ENCODE measurements at regions not wholly inside any gene's neighbourhood (a gene's known extent, or its start where the extent isn't known, plus 50 kb on each side); places are given as distances from the start of the nearest gene placed in this dataset.

DNA sequence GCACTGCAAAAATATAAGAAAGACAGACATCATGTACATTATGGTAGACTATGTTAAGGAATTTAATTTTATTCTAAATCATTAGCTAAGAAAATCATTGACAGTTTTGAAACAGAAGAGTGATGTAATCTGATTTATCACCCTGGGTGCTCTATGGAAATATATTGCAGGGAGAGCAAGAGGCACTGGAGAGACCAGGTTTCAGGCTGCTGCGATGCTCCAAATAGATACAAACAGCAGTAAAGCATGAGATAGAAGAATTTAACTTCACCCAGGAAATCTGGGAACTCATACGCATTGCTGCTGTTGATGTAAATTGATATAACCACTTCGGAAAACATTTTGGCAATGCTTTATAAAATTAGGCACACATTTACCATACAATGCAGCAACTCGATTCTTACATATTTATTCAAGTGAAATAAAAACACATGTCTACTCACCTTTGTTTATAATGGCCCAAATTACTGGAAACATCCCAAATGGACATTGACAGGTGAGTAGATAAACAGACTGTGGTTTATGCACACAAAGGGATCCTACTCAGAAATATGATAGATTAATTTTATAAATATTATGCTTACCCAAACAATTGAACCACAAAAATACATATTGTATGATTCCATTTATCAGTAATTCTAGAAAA lies 535.1 kb upstream of the CHORDC1 start:
- WGBS, 3 donors: 57 to 59% (median 59%) methylated on average over 4 of the region's 4 CpGs
- intact Hi-C loops (cut with DNase I): no loop called here
- no peak for DNase-seq
- Histone ChIP-seq H3K27ac (no peak overlapping the region), H3K4me1 (no peaks in the 10 kb centered on the region), H3K36me3 (ENCODE audit: insufficient read depth in 1 of 2, low read depth in 1 of 2) (no peaks in the 10 kb centered on the region), H3K27me3 (ENCODE audit: insufficient read depth in 3 of 3, low read length in 2 of 3) (no peaks in the 10 kb centered on the region), H3K9me3 (no peaks in the 10 kb centered on the region), H3K4me3 (no peak overlapping the region)
- ATAC-seq: no peak
- TF ChIP-seq, protein P1, sequence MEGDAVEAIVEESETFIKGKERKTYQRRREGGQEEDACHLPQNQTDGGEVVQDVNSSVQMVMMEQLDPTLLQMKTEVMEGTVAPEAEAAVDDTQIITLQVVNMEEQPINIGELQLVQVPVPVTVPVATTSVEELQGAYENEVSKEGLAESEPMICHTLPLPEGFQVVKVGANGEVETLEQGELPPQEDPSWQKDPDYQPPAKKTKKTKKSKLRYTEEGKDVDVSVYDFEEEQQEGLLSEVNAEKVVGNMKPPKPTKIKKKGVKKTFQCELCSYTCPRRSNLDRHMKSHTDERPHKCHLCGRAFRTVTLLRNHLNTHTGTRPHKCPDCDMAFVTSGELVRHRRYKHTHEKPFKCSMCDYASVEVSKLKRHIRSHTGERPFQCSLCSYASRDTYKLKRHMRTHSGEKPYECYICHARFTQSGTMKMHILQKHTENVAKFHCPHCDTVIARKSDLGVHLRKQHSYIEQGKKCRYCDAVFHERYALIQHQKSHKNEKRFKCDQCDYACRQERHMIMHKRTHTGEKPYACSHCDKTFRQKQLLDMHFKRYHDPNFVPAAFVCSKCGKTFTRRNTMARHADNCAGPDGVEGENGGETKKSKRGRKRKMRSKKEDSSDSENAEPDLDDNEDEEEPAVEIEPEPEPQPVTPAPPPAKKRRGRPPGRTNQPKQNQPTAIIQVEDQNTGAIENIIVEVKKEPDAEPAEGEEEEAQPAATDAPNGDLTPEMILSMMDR (IDR thresholded peaks at IDR 0.05): no peak

DNA sequence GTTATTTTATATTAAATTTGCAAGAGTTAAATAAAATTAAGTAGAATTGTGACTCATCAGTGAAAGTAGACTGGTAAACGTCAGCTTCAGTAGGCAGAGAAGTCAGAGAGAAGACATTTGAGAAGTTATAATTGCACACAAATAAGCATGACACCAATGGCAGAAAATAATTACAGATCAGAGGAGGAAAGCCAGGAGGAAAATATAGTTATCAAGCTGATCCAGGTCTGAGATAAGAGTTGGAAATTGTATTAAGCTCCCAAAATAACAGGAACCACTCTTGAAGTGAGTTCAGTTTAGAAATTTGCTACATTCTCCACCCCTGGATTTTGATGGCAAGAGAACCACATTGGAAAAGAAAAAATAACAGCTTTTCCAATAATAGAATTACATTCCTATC lies 533.8 kb upstream of the CHORDC1 start:
- ATAC-seq: no peak
- H3K27ac ChIP-seq: no peak overlapping the region
- no peak for DNase-seq
- no peaks in the 10 kb centered on the region for H3K27me3 ChIP-seq (ENCODE audit: insufficient read depth in 3 of 3, low read length in 2 of 3)
- intact Hi-C loops (cut with DNase I): no loop called here
- no peaks in the 10 kb centered on the region for H3K36me3 ChIP-seq (ENCODE audit: insufficient read depth in 1 of 2, low read depth in 1 of 2)
- WGBS, 3 donors: 23 to 37% (median 23%) methylated on average over 1 of the region's 1 CpG
- H3K4me1 ChIP-seq: no peaks in the 10 kb centered on the region
- H3K9me3 ChIP-seq: no peaks in the 10 kb centered on the region
- TF ChIP-seq, protein P1 (IDR thresholded peaks at IDR 0.05): no peak
- no peak overlapping the region for H3K4me3 ChIP-seq

DNA sequence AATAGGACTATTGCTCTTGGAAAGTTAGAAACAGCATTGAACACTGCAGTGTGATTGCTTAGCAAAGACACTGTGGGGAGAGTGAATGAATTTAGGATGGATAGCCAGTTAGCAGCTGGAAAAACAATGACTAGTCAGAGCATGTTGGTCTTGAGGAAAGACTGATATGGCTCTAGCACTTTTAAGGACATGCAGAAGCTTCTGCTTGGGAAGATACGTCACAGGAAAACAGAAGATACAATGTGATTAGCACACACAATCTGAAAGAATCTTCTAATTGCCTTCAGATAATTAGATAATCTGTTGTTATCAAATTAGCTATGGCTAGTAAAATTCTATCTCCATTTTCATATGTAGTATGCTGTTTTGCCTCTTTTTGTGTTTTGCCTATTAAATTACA lies 530.7 kb upstream of the CHORDC1 start:
- Histone ChIP-seq H3K27ac (no peak overlapping the region), H3K9me3 (no peaks in the 10 kb centered on the region), H3K4me1 (no peaks in the 10 kb centered on the region), H3K4me3 (no peak overlapping the region), H3K27me3 (ENCODE audit: insufficient read depth in 3 of 3, low read length in 2 of 3) (no peaks in the 10 kb centered on the region), H3K36me3 (ENCODE audit: insufficient read depth in 1 of 2, low read depth in 1 of 2) (no peaks in the 10 kb centered on the region)
- TF ChIP-seq, protein P1 (IDR thresholded peaks at IDR 0.05): no peak
- ATAC-seq (no peak), DNase-seq (no peak)
- intact Hi-C loops (cut with DNase I): no loop called here
- WGBS, 3 donors: 82 to 95% (median 86%) methylated on average over 1 of the region's 1 CpG

DNA sequence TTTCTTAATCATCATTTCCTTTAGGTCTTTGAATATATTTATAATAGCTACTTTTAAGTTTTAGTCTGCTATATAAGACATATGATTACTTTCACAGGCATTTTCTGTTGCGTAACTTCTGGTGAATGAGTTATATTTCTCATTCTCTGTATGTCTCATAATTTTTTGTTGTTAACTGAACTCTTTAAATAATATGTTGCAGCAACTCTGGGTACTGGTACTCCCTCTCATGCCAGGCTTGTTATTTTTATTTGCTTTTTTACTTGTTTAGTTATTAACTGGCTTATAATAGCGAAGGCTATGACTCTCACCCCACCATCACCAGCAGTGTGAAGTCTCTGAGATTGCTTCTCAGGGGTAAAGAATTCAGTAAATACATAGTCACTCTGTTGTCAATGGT lies 524.2 kb upstream of the CHORDC1 start:
- DNase-seq (no peak), ATAC-seq (no peak)
- no peaks in the 10 kb centered on the region for H3K4me1 ChIP-seq
- no peak overlapping the region for H3K4me3 ChIP-seq
- TF ChIP-seq, protein P1 (IDR thresholded peaks at IDR 0.05): no peak
- intact Hi-C loops (cut with DNase I): no loop called here
- H3K27ac ChIP-seq: no peak overlapping the region
- H3K9me3 ChIP-seq: no peaks in the 10 kb centered on the region
- 46 to 68% (median 62%) methylated on average over 2 of the region's 2 CpGs for WGBS, 3 donors
- no peaks in the 10 kb centered on the region for H3K36me3 ChIP-seq (ENCODE audit: insufficient read depth in 1 of 2, low read depth in 1 of 2)
- no peaks in the 10 kb centered on the region for H3K27me3 ChIP-seq (ENCODE audit: insufficient read depth in 3 of 3, low read length in 2 of 3)

DNA sequence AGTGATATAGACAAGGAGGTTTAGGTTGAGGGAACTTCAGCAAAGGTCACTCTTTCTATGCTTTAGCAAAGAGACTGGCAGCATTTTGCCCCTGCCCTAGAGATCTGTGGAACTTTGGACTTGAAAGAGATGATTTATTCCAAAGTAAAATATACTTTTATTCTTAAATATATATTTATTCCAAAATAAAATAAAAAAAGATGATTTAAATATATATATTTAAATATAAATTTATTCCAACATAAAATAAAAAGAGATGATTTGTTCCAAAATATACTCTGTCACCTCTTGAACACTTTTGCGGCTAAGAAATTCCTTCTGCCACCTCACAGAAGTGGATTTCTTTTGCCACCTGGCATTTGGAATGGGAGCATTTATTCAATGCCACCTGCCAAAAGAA lies 521.3 kb upstream of the CHORDC1 start:
- TF ChIP-seq, protein P1 (IDR thresholded peaks at IDR 0.05): no peak
- 61 to 71% (median 63%) methylated on average over 1 of the region's 1 CpG for WGBS, 3 donors
- no peak overlapping the region for H3K4me3 ChIP-seq
- no peaks in the 10 kb centered on the region for H3K9me3 ChIP-seq
- no peaks in the 10 kb centered on the region for H3K36me3 ChIP-seq (ENCODE audit: insufficient read depth in 1 of 2, low read depth in 1 of 2)
- DNase-seq: no peak
- no peaks in the 10 kb centered on the region for H3K27me3 ChIP-seq (ENCODE audit: insufficient read depth in 3 of 3, low read length in 2 of 3)
- ATAC-seq: no peak
- H3K4me1 ChIP-seq: no peaks in the 10 kb centered on the region
- intact Hi-C loops (cut with DNase I): no loop called here
- H3K27ac ChIP-seq: no peak overlapping the region

Measured in psoas muscle (tissue), 7 donors.